ENCODE measurements at regions not wholly inside any gene's neighbourhood (a gene's known extent, or its start where the extent isn't known, plus 50 kb on each side); places are given as distances from the start of the nearest gene placed in this dataset.

GRCh38 chr1:181173761-181174447 lies 85.4 kb downstream of the IER5 start:
- H3K36me3 ChIP-seq, result no peaks in the 10 kb centered on the region
- no peak for DNase-seq
- H3K4me3 ChIP-seq (ENCODE audit: low read depth, low read length), result no peak overlapping the region
- TF ChIP-seq, protein P1, sequence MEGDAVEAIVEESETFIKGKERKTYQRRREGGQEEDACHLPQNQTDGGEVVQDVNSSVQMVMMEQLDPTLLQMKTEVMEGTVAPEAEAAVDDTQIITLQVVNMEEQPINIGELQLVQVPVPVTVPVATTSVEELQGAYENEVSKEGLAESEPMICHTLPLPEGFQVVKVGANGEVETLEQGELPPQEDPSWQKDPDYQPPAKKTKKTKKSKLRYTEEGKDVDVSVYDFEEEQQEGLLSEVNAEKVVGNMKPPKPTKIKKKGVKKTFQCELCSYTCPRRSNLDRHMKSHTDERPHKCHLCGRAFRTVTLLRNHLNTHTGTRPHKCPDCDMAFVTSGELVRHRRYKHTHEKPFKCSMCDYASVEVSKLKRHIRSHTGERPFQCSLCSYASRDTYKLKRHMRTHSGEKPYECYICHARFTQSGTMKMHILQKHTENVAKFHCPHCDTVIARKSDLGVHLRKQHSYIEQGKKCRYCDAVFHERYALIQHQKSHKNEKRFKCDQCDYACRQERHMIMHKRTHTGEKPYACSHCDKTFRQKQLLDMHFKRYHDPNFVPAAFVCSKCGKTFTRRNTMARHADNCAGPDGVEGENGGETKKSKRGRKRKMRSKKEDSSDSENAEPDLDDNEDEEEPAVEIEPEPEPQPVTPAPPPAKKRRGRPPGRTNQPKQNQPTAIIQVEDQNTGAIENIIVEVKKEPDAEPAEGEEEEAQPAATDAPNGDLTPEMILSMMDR (IDR thresholded peaks at IDR 0.05; ENCODE audit: low read depth, low read length), result no peak
- no peaks in the 10 kb centered on the region for H3K9me3 ChIP-seq (ENCODE audit: severe bottlenecking)
- no peak overlapping the region for H3K27ac ChIP-seq
- no peaks in the 10 kb centered on the region for H3K27me3 ChIP-seq (ENCODE audit: insufficient read depth, low read depth, severe bottlenecking)

- no peaks in the 10 kb centered on the region for H3K36me3 ChIP-seq
- DNase-seq, result no peak
- H3K4me3 ChIP-seq (ENCODE audit: low read depth, low read length), result no peak overlapping the region
- H3K9me3 ChIP-seq (ENCODE audit: severe bottlenecking), result no peaks in the 10 kb centered on the region
- H3K27ac ChIP-seq, result no peak overlapping the region
- TF ChIP-seq, protein P1 (IDR thresholded peaks at IDR 0.05; ENCODE audit: low read depth, low read length), result no peak
- H3K27me3 ChIP-seq (ENCODE audit: insufficient read depth, low read depth, severe bottlenecking), result no peaks in the 10 kb centered on the region
Observed at GRCh38 chr1:181174861-181175260, 86.4 kb downstream of the IER5 start.

DNA sequence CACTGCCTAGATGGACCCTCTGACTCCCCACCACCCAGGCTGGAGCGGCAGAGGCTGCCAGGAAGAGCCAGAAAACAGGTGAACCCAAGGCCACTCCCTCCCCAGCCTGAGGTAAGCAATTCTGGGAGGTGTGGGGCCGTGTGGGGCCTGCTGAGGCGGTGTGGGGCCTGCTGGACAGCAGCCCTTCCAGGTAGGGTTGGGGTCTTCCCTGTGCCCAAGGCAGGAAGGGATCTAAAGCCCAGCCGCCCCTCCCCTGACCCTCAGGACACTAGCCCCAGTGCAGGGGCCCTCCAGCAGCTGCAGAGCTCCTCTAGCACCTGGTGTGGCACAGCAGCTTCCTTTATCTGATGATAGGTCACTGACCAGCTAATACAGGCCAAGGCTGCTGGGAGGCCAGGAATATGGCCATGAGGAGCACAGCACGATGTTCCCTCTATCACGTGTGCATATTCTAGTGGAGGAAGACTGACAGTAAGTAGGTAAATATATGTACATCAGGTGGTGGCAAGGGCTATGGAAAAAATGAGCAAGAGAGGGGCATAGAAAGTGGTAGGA lies 86.9 kb downstream of the IER5 start:
- Histone ChIP-seq H3K4me3 (ENCODE audit: low read depth, low read length) (no peak overlapping the region), H3K27me3 (ENCODE audit: insufficient read depth, low read depth, severe bottlenecking) (no peaks in the 10 kb centered on the region), H3K27ac (no peak overlapping the region), H3K9me3 (ENCODE audit: severe bottlenecking) (no peaks in the 10 kb centered on the region), H3K36me3 (no peaks in the 10 kb centered on the region)
- no peak for DNase-seq
- TF ChIP-seq, protein P1 (IDR thresholded peaks at IDR 0.05; ENCODE audit: low read depth, low read length), result no peak

GRCh38 chr1:181175955-181176354 lies 87.5 kb downstream of the IER5 start:
- no peaks in the 10 kb centered on the region for H3K36me3 ChIP-seq
- H3K27ac ChIP-seq, result no peak overlapping the region
- DNase-seq, result no peak
- no peaks in the 10 kb centered on the region for H3K9me3 ChIP-seq (ENCODE audit: severe bottlenecking)
- TF ChIP-seq, protein P1 (IDR thresholded peaks at IDR 0.05; ENCODE audit: low read depth, low read length), result no peak
- no peaks in the 10 kb centered on the region for H3K27me3 ChIP-seq (ENCODE audit: insufficient read depth, low read depth, severe bottlenecking)
- no peak overlapping the region for H3K4me3 ChIP-seq (ENCODE audit: low read depth, low read length)

- Histone ChIP-seq H3K36me3 (no peaks in the 10 kb centered on the region), H3K4me3 (ENCODE audit: low read depth, low read length) (no peak overlapping the region), H3K27ac (no peak overlapping the region), H3K9me3 (ENCODE audit: severe bottlenecking) (no peaks in the 10 kb centered on the region), H3K27me3 (ENCODE audit: insufficient read depth, low read depth, severe bottlenecking) (no peaks in the 10 kb centered on the region)
- no peak for DNase-seq
- TF ChIP-seq, protein P1 (IDR thresholded peaks at IDR 0.05; ENCODE audit: low read depth, low read length), result no peak
Observed at GRCh38 chr1:181178241-181178879, 89.9 kb downstream of the IER5 start.
